ENCODE measurements at regions not wholly inside any gene's neighbourhood (a gene's known extent, or its start where the extent isn't known, plus 50 kb on each side); places are given as distances from the start of the nearest gene placed in this dataset.

GRCh38 chr11:70668204-70669202 is 270.2 kb downstream of the CTTN start:
- H3K27ac ChIP-seq (ENCODE audit: low read length) = no peak overlapping the region
- no peak overlapping the region for H3K4me2 ChIP-seq (ENCODE audit: low read length)
- no peak overlapping the region for H3K4me3 ChIP-seq (ENCODE audit: low read length)
- H3F3A ChIP-seq (ENCODE audit: insufficient read depth, low read length, poor library complexity, severe bottlenecking) = no peaks in the 10 kb centered on the region
- H3K9me3 ChIP-seq (ENCODE audit: low read length) = no peaks in the 10 kb centered on the region
- H3K9me2 ChIP-seq (ENCODE audit: insufficient read depth, low read length) = no peaks in the 10 kb centered on the region
- no peaks in the 10 kb centered on the region for H3K27me3 ChIP-seq (ENCODE audit: insufficient read depth, low read depth, low read length)
- H3K36me3 ChIP-seq (ENCODE audit: insufficient read depth, low read length) = no peaks in the 10 kb centered on the region
- no peak overlapping the region for H3K9ac ChIP-seq (ENCODE audit: low read length)
- H4K20me1 ChIP-seq (ENCODE audit: insufficient read depth) = no peaks in the 10 kb centered on the region
- no peaks in the 10 kb centered on the region for H3K79me2 ChIP-seq (replicated peaks; ENCODE audit: insufficient read depth, low read length)
- no peak for TF ChIP-seq REST (IDR thresholded peaks at IDR 0.05; ENCODE audit: borderline replicate concordance)
- TF ChIP-seq POLR2AphosphoS5 (IDR thresholded peaks at IDR 0.05) = no peak
- no peak for TF ChIP-seq RAD21 (conservative IDR thresholded peaks at IDR 0.05)
- no peak for TF ChIP-seq SMC3 (conservative IDR thresholded peaks at IDR 0.05; ENCODE audit: poor library complexity)
- TF ChIP-seq EP300 (conservative IDR thresholded peaks at IDR 0.05; ENCODE audit: poor library complexity, severe bottlenecking) = no peak
- H2AFZ ChIP-seq (ENCODE audit: low read depth, low read length) = no peak overlapping the region

GRCh38 chr11:70669281-70669680 is 271.0 kb downstream of the CTTN start:
- Histone ChIP-seq H3K79me2 (replicated peaks; ENCODE audit: insufficient read depth, low read length) (no peaks in the 10 kb centered on the region), H4K20me1 (ENCODE audit: insufficient read depth) (no peaks in the 10 kb centered on the region), H3K9ac (ENCODE audit: low read length) (no peak overlapping the region), H2AFZ (ENCODE audit: low read depth, low read length) (no peak overlapping the region), H3K27me3 (ENCODE audit: insufficient read depth, low read depth, low read length) (no peaks in the 10 kb centered on the region), H3K4me2 (ENCODE audit: low read length) (no peak overlapping the region), H3F3A (ENCODE audit: insufficient read depth, low read length, poor library complexity, severe bottlenecking) (no peaks in the 10 kb centered on the region), H3K27ac (ENCODE audit: low read length) (no peak overlapping the region), H3K36me3 (ENCODE audit: insufficient read depth, low read length) (no peaks in the 10 kb centered on the region), H3K4me3 (ENCODE audit: low read length) (no peak overlapping the region), H3K9me3 (ENCODE audit: low read length) (no peaks in the 10 kb centered on the region), H3K9me2 (ENCODE audit: insufficient read depth, low read length) (no peaks in the 10 kb centered on the region)
- TF ChIP-seq CTCF (IDR thresholded peaks at IDR 0.05; ENCODE audit: poor library complexity, severe bottlenecking) (no peak), EP300 (conservative IDR thresholded peaks at IDR 0.05; ENCODE audit: poor library complexity, severe bottlenecking) (no peak), RAD21 (conservative IDR thresholded peaks at IDR 0.05) (no peak), EZH2 (IDR thresholded peaks at IDR 0.05; ENCODE audit: borderline replicate concordance, insufficient read depth, low read length, poor library complexity, severe bottlenecking) (no peak), TAF1 (IDR thresholded peaks at IDR 0.05; ENCODE audit: low read depth) (no peak), SMC3 (conservative IDR thresholded peaks at IDR 0.05; ENCODE audit: poor library complexity) (no peak), REST (IDR thresholded peaks at IDR 0.05; ENCODE audit: borderline replicate concordance) (no peak), MXI1 (conservative IDR thresholded peaks at IDR 0.05; ENCODE audit: poor library complexity, severe bottlenecking) (no peak), POLR2AphosphoS5 (IDR thresholded peaks at IDR 0.05) (no peak)
